GM21367 (cell line): ENCODE measurements at regions not wholly inside any gene's neighbourhood (a gene's known extent, or its start where the extent isn't known, plus 50 kb on each side); places are given as distances from the start of the nearest gene placed in this dataset.

ENCODE experiments used
- ATAC-seq: cut with Tn5 transposase; IDR thresholded peaks from one replicate; pipeline ENCODE4 v1.9.1; 2021; ENCODE audit not compliant: unreplicated experiment

GRCh38 chr17:71917715-71918114, 203.1 kb upstream of the SOX9 start:
- no peak for ATAC-seq

DNA sequence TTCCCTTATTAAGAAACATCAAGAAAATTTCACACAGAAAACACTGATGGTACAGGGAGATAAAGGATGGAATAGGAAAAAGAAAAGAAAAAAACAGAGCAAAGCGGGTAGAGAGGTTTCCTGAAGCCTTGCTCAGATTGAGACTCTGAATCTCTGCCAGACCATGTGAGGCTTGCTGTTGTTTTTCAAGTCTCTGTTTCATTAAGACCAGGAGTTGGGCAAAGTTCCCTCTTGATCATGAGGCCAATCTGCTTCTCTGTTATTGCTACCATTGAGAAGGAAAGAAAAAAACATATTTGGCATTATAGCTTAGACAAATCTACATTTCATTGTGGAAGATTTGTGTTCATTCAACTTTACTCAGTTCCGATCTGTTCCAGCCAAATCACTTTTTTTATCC, 201.6 kb upstream of the SOX9 start:
- ATAC-seq: no peak

DNA sequence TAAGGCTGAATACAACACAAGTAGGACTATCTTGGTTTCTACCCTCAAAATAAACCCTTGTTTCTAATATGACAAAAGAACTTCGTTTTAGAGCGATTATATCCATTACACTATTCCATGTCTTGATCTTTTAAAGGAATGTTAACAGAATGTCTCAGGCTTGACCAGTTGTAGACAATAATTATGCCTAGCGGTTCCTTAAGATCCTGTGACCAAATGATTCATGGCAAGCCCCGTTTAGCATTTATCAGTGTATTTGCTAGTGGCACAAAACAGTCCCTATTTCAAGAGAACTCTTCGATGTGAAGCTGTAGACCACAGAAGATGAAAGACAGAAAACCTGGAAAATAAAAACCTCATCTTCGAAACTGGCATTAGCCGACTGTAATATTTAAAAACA, 200.9 kb upstream of the SOX9 start:
- no peak for ATAC-seq

DNA sequence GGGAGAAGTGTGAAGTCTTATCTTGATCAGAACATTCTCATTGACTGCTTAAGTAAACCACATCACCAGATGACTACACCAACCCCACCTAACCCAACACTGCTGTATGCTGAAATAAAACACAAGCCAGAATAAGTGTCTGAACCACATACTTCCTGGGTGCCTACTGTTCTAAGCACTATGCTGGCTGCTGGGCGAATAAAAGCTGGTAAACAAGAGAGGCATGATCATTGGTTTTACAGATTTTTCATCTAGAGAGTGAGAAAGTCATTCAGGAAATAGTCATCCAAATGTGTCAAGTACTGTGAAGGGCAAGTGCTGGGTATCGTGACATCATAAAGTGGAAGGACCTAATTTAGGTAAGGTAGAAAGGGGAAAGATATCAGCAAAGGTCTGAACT, 199.0 kb upstream of the SOX9 start:
- no peak for ATAC-seq

GRCh38 chr17:71922439-71922838, 198.4 kb upstream of the SOX9 start:
- no peak for ATAC-seq

GRCh38 chr17:71926746-71927398, 193.9 kb upstream of the SOX9 start:
- ATAC-seq: no peak

GRCh38 chr17:71933306-71933705, 187.5 kb upstream of the SOX9 start:
- ATAC-seq: no peak

GRCh38 chr17:71934520-71934919, 186.3 kb upstream of the SOX9 start:
- no peak for ATAC-seq

- no peak for ATAC-seq
These were observed 185.5 kb upstream of the SOX9 start for GRCh38 chr17:71935341-71935740.

DNA sequence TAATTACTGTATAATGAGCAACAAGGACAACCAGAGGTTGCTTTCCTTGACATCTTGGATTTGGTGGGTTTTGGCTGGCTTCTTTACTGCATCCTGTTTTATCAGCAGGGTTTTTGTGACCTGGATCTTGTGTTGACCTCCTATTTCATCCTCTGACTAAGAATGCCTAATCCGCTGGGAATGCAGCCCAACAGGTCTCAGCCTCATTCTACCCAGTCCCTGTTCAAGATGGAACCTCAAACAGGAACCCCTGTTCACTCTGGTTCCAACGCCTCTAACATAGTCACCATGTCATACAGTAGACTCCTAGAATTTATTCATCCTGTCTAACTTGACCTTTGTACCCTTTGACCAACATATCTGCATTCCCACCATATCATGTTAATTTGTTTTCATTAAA, 183.8 kb upstream of the SOX9 start:
- ATAC-seq: no peak

GRCh38 chr17:71937914-71938313, 182.9 kb upstream of the SOX9 start:
- ATAC-seq: no peak

GRCh38 chr17:71938340-71939010, 182.3 kb upstream of the SOX9 start:
- no peak for ATAC-seq

- no peak for ATAC-seq
These were observed 178.9 kb upstream of the SOX9 start for GRCh38 chr17:71941920-71942319.

DNA sequence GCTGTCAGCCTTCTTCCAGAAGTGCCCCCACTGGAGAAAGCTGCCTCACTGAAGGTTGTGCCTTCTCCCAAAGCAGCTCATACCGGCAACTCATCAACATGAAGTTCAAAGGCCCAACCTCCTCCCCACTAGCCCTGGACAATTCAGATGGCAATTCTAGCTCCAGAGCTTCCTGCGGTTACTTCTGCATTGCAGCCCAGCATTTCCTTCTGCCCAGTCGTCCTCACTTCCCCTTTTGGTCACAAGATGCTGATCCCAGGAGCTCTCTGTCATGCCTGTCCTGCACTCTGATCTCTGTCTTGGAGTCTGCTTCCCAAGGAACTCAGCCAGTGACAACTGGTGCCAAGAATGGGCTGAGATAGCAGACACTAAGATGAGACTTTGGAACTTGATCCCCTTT, 178.2 kb upstream of the SOX9 start:
- no peak for ATAC-seq

DNA sequence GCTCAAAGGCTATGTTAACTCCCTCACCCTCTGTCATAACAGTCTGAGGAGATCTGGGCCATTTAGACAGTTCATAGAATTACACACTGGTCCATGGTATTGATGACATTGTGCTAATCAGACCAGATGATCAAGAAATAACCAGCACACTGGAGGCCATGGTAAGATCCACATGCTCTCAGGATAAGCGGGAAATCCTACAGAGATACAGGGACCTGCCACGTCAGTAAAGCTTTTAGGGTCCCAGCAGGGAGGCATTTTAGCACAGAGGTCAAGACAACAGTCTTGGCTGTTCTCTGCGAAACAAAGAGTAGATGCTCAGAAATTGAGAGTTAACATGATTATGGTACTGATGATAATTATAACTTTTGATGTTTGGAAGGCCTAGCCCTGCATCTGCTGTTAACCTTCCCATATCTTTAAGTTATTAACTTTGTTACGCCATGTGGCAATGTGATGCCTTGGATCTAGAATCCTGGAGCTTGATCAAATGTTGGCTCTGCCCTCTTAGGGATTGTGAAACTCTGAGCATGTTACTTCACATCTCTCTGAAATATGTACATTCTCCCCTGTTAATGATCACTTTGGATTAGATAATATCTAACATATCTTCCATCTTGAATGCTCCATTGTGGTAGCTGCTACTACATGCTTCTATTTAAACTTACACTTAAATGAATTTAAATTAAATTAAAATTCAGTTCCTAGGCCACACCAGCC, 172.0 kb upstream of the SOX9 start:
- no peak for ATAC-seq

GRCh38 chr17:71959154-71959553, 161.7 kb upstream of the SOX9 start:
- no peak for ATAC-seq

GRCh38 chr17:71963351-71963750, 157.5 kb upstream of the SOX9 start:
- ATAC-seq: no peak

GRCh38 chr17:71963791-71964190, 157.0 kb upstream of the SOX9 start:
- ATAC-seq: no peak

DNA sequence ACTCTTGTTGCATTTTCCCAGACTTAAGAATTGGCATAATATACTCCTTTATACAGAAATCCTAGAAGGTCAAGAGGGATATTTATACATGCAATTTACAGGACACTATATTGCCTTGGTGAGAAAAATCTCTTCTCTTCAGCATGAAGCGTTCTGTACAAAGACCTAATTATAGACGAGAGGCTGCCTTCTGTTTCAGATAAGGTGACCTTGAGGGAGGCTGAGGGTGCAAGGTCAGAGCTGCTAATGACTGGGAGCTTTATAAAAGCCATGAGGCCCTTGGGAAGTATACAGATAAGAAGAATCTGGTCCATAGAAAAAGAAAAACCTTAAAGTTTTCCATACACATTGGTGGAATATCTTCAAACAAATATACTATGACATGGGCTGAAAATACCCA, 156.3 kb upstream of the SOX9 start:
- ATAC-seq: no peak

- ATAC-seq: no peak
These were observed 154.8 kb upstream of the SOX9 start for GRCh38 chr17:71966055-71966454.

DNA sequence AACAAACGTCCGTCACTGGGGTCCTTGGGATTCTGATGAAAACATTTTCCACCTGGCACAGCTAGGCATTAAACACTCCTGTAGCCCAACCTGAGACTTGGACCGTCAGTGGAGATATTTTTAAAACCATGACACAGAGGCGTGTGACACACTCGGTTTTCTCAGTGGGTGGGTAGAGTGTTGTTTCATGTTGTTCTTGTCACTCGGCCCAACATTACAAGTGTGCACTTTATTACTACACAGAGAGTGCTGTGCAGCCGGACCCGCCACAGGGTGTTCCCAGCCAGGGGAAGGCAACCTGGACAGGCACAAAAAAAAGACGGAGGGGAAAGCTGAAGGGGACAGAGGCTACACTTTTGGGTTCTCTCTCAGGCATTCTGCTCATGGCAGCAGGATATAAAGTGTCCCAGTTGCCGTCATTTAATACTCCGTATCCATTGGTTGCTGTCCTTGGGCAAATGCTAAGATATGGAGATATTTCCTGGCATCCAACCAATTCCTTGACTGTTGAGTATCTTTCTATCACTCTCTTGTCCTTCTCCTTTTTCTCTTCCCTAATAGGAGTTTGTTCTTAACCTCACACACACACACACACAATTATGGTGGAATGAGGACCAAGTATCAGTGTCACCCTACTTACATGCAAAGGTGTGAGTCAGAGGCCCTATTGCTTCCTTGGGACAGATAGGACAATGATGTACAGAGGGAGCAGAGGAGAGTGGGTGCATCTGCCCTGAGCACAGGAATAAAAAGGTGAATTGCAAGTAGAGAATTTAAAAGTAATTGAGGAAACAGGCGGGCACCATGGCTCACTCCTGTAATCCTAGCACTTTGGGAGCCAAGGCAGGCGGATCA, 154.1 kb upstream of the SOX9 start:
- ATAC-seq: no peak
